SK-N-SH treated with all-trans-retinoic acid at 6 μM for 48 hours (cell line): ENCODE measurements at regions not wholly inside any gene's neighbourhood (a gene's known extent, or its start where the extent isn't known, plus 50 kb on each side); places are given as distances from the start of the nearest gene placed in this dataset.

Experiments used
- BACH2 ChIP-seq: fragments of 250-450 bp; sonication (Bioruptor Pico); IDR thresholded peaks from 2 replicates; pipeline ENCODE4 v1.9.0; 2021; ENCODE audit warnings: mild to moderate bottlenecking, borderline replicate concordance
- GLIS3 ChIP-seq: fragments of 250-450 bp; sonication (Bioruptor Pico); IDR thresholded peaks from 2 replicates; pipeline ENCODE4 v1.5.0; 2020; ENCODE audit warnings: mild to moderate bottlenecking, moderate library complexity
- SNAI2 ChIP-seq: fragments of 250-450 bp; sonication (Bioruptor Pico); IDR thresholded peaks from 2 replicates; pipeline ENCODE4 v1.5.0; 2020; ENCODE audit warnings: mild to moderate bottlenecking, moderate library complexity
- ZFP30 ChIP-seq: fragments of 450-650 bp; formaldehyde crosslinking; IDR thresholded peaks from 2 replicates; pipeline ENCODE4 v1.5.0; 2022; ENCODE audit warnings: mild to moderate bottlenecking, moderate library complexity
- ZNF565 ChIP-seq: fragments of 450-650 bp; formaldehyde crosslinking; conservative IDR thresholded peaks from 2 replicates; pipeline ENCODE4 v1.5.0; 2020; ENCODE audit warnings: low read depth, mild to moderate bottlenecking, moderate library complexity
- TF ChIP-seq, protein P1 (sequence below): fragments of 250-450 bp; sonication (Bioruptor Pico); IDR thresholded peaks from 2 replicates; pipeline ENCODE4 v1.8.0; 2020; ENCODE audit warnings: mild to moderate bottlenecking, moderate library complexity, borderline replicate concordance
- TF ChIP-seq, protein P2 (sequence below): fragments of 250-450 bp; sonication (Bioruptor Pico); IDR thresholded peaks from 2 replicates; pipeline ENCODE4 v1.5.1; 2021; ENCODE audit warnings: mild to moderate bottlenecking, moderate library complexity

DNA sequence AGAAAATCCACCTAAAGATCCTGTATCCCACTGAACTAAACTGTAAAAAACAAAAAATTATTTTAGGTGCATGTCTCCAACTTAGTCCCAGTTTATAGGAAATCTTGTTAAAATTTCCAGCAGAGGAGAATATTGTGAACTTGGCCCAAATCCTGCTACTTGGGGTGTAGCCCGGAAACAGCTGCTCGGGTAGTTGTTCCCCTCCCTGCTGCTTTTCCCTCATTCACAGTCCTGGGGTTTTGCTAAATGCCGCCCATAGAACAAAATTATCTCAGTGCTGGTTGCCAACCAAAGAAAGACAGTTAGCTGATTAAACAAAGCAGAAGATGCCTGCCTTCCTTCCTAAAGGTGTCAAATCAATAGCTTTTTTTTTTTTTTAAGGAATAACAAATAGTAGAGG, 330.5 kb upstream of the KLF12 start:
- TF ChIP-seq ZFP30 (CRISPR knock-in tag) (no peak), BACH2 (no peak), GLIS3 (CRISPR knock-in tag) (no peak), ZNF565 (CRISPR knock-in tag) (no peak), SNAI2 (CRISPR knock-in tag) (no peak)
- TF ChIP-seq, protein P1, sequence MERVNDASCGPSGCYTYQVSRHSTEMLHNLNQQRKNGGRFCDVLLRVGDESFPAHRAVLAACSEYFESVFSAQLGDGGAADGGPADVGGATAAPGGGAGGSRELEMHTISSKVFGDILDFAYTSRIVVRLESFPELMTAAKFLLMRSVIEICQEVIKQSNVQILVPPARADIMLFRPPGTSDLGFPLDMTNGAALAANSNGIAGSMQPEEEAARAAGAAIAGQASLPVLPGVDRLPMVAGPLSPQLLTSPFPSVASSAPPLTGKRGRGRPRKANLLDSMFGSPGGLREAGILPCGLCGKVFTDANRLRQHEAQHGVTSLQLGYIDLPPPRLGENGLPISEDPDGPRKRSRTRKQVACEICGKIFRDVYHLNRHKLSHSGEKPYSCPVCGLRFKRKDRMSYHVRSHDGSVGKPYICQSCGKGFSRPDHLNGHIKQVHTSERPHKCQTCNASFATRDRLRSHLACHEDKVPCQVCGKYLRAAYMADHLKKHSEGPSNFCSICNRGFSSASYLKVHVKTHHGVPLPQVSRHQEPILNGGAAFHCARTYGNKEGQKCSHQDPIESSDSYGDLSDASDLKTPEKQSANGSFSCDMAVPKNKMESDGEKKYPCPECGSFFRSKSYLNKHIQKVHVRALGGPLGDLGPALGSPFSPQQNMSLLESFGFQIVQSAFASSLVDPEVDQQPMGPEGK (CRISPR knock-in tag), result no peak
- TF ChIP-seq, protein P2, sequence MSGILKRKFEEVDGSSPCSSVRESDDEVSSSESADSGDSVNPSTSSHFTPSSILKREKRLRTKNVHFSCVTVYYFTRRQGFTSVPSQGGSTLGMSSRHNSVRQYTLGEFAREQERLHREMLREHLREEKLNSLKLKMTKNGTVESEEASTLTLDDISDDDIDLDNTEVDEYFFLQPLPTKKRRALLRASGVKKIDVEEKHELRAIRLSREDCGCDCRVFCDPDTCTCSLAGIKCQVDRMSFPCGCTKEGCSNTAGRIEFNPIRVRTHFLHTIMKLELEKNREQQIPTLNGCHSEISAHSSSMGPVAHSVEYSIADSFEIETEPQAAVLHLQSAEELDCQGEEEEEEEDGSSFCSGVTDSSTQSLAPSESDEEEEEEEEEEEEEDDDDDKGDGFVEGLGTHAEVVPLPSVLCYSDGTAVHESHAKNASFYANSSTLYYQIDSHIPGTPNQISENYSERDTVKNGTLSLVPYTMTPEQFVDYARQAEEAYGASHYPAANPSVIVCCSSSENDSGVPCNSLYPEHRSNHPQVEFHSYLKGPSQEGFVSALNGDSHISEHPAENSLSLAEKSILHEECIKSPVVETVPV (CRISPR knock-in tag), result no peak
